Keratinocyte (primary cell): ENCODE measurements at regions not wholly inside any gene's neighbourhood (a gene's known extent, or its start where the extent isn't known, plus 50 kb on each side); places are given as distances from the start of the nearest gene placed in this dataset.

ENCODE experiments used
- DNase-seq: peaks from one replicate; pipeline ENCODE4 v3.0.0-alpha.2; 2011; ENCODE audit warnings: low read depth, missing footprints, low spot score
- FAIRE-seq: peaks from 2 replicates; lab custom pipeline; 2011; peaks lifted over from hg19 to GRCh38; lab: Jason Lieb, UNC
- H2AFZ ChIP-seq: 2 replicates; pipeline ENCODE4 v1.6.0; 2012; ENCODE audit warnings: low read length, control low read depth, inconsistent platforms; ENCODE audit not compliant: control insufficient read depth
- H3K27ac ChIP-seq: 2 replicates; pipeline ENCODE4 v1.5.1; 2011; ENCODE audit warnings: low read length; ENCODE audit not compliant: control insufficient read depth, insufficient read depth
- H3K27me3 ChIP-seq: 3 replicates; pipeline ENCODE4 v1.6.0; 2011; ENCODE audit warnings: low read length; ENCODE audit not compliant: control insufficient read depth, insufficient read depth; ENCODE audit errors: extremely low read depth
- H3K36me3 ChIP-seq, 2 experiments: 2 replicates in 1 of 2; 3 replicates in 1 of 2; pipeline ENCODE4 v1.5.1; 2011; ENCODE audit warnings: low read length in 2 of 2, mild to moderate bottlenecking in 1 of 2; ENCODE audit not compliant: control insufficient read depth in 2 of 2, insufficient read depth in 2 of 2; ENCODE audit errors: extremely low read depth in 1 of 2
- H3K4me1 ChIP-seq: 3 replicates; pipeline ENCODE4 v1.5.1; 2011; ENCODE audit warnings: low read length; ENCODE audit not compliant: control insufficient read depth, insufficient read depth; ENCODE audit errors: extremely low read depth
- H3K4me2 ChIP-seq: 3 replicates; pipeline ENCODE4 v1.6.0; 2011; ENCODE audit warnings: low read depth, low read length; ENCODE audit not compliant: control insufficient read depth, insufficient read depth; ENCODE audit errors: extremely low read depth
- H3K4me3 ChIP-seq, 3 experiments: fragments of 200-600 bp in 1 of 3; sonication (generic) in 1 of 3; 2 replicates in 2 of 3; 3 replicates in 1 of 3; pipeline ENCODE4 v1.5.1; 2011 to 2016; ENCODE audit warnings: low read length in 3 of 3, mild to moderate bottlenecking in 3 of 3, control low read depth in 2 of 3, inconsistent platforms in 1 of 3, low read depth in 1 of 3, mixed read lengths in 1 of 3, mixed run types in 1 of 3, moderate library complexity in 1 of 3; ENCODE audit not compliant: control insufficient read depth in 2 of 3, insufficient read depth in 2 of 3; ENCODE audit errors: extremely low read depth in 1 of 3
- H3K79me2 ChIP-seq: 2 replicates; pipeline ENCODE4 v1.6.0; 2012; ENCODE audit warnings: low read length; ENCODE audit not compliant: control insufficient read depth, insufficient read depth
- H3K9ac ChIP-seq: 3 replicates; pipeline ENCODE4 v1.6.0; 2011; ENCODE audit warnings: low read length; ENCODE audit not compliant: control insufficient read depth, insufficient read depth; ENCODE audit errors: extremely low read depth
- H3K9me1 ChIP-seq: 3 replicates; pipeline ENCODE4 v1.6.0; 2011; ENCODE audit warnings: low read length; ENCODE audit not compliant: control insufficient read depth, insufficient read depth; ENCODE audit errors: extremely low read depth
- H3K9me3 ChIP-seq: 2 replicates; pipeline ENCODE4 v1.5.1; 2012; ENCODE audit warnings: low read depth, low read length; ENCODE audit not compliant: control insufficient read depth
- H4K20me1 ChIP-seq: 3 replicates; pipeline ENCODE4 v1.6.0; 2011; ENCODE audit warnings: low read length; ENCODE audit not compliant: control insufficient read depth, insufficient read depth; ENCODE audit errors: extremely low read depth
- EZH2 ChIP-seq: IDR thresholded peaks from one replicate; pipeline ENCODE4 v1.6.1; 2012; ENCODE audit warnings: inconsistent platforms, mild to moderate bottlenecking, low read length, moderate library complexity
- dilution Hi-C: fragments of 300-500 bp; cut with MboI; formaldehyde crosslinking; loops from one replicate; pipeline ENCODE4 v1.7.0; 2020; ENCODE audit warnings: low sequenced_read_pairs; ENCODE audit not compliant: extremely low pct_ligation_motif_present
- TF ChIP-seq, protein P1 (sequence below), 3 experiments: IDR thresholded peaks in 1 of 3; conservative IDR thresholded peaks in 1 of 3; optimal IDR thresholded peaks in 1 of 3; 2 replicates in 2 of 3; 3 replicates in 1 of 3; pipeline versions ENCODE3 to v1.5.1; 2011; ENCODE audit warnings: low read length in 3 of 3, mild to moderate bottlenecking in 3 of 3, moderate library complexity in 2 of 3, control low read depth in 1 of 3, inconsistent platforms in 1 of 3; ENCODE audit not compliant: insufficient read depth in 2 of 3; ENCODE audit errors: extremely low read depth in 1 of 3

- TF ChIP-seq, protein P1, sequence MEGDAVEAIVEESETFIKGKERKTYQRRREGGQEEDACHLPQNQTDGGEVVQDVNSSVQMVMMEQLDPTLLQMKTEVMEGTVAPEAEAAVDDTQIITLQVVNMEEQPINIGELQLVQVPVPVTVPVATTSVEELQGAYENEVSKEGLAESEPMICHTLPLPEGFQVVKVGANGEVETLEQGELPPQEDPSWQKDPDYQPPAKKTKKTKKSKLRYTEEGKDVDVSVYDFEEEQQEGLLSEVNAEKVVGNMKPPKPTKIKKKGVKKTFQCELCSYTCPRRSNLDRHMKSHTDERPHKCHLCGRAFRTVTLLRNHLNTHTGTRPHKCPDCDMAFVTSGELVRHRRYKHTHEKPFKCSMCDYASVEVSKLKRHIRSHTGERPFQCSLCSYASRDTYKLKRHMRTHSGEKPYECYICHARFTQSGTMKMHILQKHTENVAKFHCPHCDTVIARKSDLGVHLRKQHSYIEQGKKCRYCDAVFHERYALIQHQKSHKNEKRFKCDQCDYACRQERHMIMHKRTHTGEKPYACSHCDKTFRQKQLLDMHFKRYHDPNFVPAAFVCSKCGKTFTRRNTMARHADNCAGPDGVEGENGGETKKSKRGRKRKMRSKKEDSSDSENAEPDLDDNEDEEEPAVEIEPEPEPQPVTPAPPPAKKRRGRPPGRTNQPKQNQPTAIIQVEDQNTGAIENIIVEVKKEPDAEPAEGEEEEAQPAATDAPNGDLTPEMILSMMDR (optimal IDR thresholded peaks at IDR 0.05 in 1 of 3, IDR thresholded peaks at IDR 0.05 in 1 of 3, conservative IDR thresholded peaks at IDR 0.05 in 1 of 3; ENCODE audit: extremely low read depth in 1 of 3, insufficient read depth in 2 of 3, low read length in 3 of 3), result no peak
- TF ChIP-seq EZH2, result no peak
- dilution Hi-C loops, result no loop called here
Measured at GRCh38 chr4:10347815-10348214, 109.4 kb downstream of the ZNF518B start.

DNA sequence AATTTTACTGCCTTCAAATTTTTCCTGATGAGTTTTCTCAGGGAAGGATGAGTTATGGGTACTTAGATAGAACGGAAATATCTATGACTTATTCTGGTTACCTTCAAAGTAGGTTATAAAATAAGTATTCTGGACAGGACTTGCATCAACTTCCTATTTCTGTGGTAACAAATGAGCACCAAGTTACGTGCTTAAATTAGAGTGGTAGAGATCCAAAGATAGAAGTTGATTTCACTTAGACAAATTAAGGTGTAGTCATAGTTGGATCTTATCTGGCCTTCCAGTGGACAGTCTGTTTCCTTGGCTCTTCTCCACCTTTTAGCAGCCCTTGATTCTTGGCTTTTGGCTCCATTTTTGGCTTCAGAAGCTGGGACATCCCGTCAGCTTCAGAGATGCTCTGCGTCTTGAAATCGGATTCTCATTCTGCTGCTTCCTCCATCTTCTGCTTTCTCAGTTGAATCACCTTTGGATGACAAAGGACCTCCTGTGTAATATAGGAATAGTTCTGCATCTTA, 109.9 kb downstream of the ZNF518B start:
- H3K9me1 ChIP-seq, result no peaks in the 10 kb centered on the region
- H3K4me1 ChIP-seq, result peaks cover 17% of the 10 kb centered on the region
- H3K27ac ChIP-seq, result no peak overlapping the region
- H3K4me2 ChIP-seq, result no peak overlapping the region
- no peak for DNase-seq
- no peaks in the 10 kb centered on the region for H3K27me3 ChIP-seq
- dilution Hi-C loops, result no loop called here
- H4K20me1 ChIP-seq, result no peaks in the 10 kb centered on the region
- H2AFZ ChIP-seq, result no peak overlapping the region
- no peak for FAIRE-seq
- TF ChIP-seq EZH2, result no peak
- TF ChIP-seq, protein P1 (optimal IDR thresholded peaks at IDR 0.05 in 1 of 3, IDR thresholded peaks at IDR 0.05 in 1 of 3, conservative IDR thresholded peaks at IDR 0.05 in 1 of 3; ENCODE audit: extremely low read depth in 1 of 3, insufficient read depth in 2 of 3, low read length in 3 of 3), result no peak
- no peak overlapping the region for H3K4me3 ChIP-seq
- no peaks in the 10 kb centered on the region for H3K79me2 ChIP-seq
- no peaks in the 10 kb centered on the region for H3K9me3 ChIP-seq
- H3K9ac ChIP-seq, result no peak overlapping the region
- H3K36me3 ChIP-seq, result no peaks in the 10 kb centered on the region

More at GRCh38 chr4:10347815-10348214, 109.4 kb downstream of the ZNF518B start:
- no peak overlapping the region for H3K9ac ChIP-seq
- H3K9me1 ChIP-seq, result no peaks in the 10 kb centered on the region
- H3K4me2 ChIP-seq, result no peak overlapping the region
- H3K4me1 ChIP-seq, result peaks cover 17% of the 10 kb centered on the region
- FAIRE-seq, result no peak
- H4K20me1 ChIP-seq, result no peaks in the 10 kb centered on the region
- H3K27ac ChIP-seq, result no peak overlapping the region
- no peaks in the 10 kb centered on the region for H3K9me3 ChIP-seq
- H2AFZ ChIP-seq, result no peak overlapping the region
- DNase-seq, result no peak
- H3K4me3 ChIP-seq, result no peak overlapping the region
- H3K27me3 ChIP-seq, result no peaks in the 10 kb centered on the region
- no peaks in the 10 kb centered on the region for H3K79me2 ChIP-seq
- H3K36me3 ChIP-seq, result no peaks in the 10 kb centered on the region
